PFSK-1 (cell line): ENCODE measurements at regions not wholly inside any gene's neighbourhood (a gene's known extent, or its start where the extent isn't known, plus 50 kb on each side); places are given as distances from the start of the nearest gene placed in this dataset.

Experiments
- POLR2AphosphoS5 ChIP-seq: IDR thresholded peaks from 2 replicates; pipeline ENCODE4 v1.6.1; 2012; ENCODE audit warnings: low read depth, mild to moderate bottlenecking, control low read depth, low read length, moderate library complexity
- SIN3A ChIP-seq: IDR thresholded peaks from 2 replicates; pipeline ENCODE4 v1.6.1; 2012; ENCODE audit warnings: mild to moderate bottlenecking, low read length, moderate library complexity, borderline replicate concordance; ENCODE audit not compliant: insufficient read depth
- TAF1 ChIP-seq: IDR thresholded peaks from 2 replicates; pipeline ENCODE4 v1.6.1; 2012; ENCODE audit warnings: low read length, control low read depth, borderline replicate concordance; ENCODE audit not compliant: insufficient read depth
- TF ChIP-seq, protein P1 (sequence below), 2 experiments: IDR thresholded peaks; 2 replicates each; pipeline versions ENCODE4 v1.6.1 to v1.8.0; 2011 to 2012; ENCODE audit warnings: low read depth in 2 of 2, low read length in 2 of 2, control low read depth in 1 of 2, inconsistent platforms in 1 of 2, mild to moderate bottlenecking in 1 of 2, moderate library complexity in 1 of 2; ENCODE audit not compliant: insufficient read depth in 1 of 2

- TF ChIP-seq, protein P1, sequence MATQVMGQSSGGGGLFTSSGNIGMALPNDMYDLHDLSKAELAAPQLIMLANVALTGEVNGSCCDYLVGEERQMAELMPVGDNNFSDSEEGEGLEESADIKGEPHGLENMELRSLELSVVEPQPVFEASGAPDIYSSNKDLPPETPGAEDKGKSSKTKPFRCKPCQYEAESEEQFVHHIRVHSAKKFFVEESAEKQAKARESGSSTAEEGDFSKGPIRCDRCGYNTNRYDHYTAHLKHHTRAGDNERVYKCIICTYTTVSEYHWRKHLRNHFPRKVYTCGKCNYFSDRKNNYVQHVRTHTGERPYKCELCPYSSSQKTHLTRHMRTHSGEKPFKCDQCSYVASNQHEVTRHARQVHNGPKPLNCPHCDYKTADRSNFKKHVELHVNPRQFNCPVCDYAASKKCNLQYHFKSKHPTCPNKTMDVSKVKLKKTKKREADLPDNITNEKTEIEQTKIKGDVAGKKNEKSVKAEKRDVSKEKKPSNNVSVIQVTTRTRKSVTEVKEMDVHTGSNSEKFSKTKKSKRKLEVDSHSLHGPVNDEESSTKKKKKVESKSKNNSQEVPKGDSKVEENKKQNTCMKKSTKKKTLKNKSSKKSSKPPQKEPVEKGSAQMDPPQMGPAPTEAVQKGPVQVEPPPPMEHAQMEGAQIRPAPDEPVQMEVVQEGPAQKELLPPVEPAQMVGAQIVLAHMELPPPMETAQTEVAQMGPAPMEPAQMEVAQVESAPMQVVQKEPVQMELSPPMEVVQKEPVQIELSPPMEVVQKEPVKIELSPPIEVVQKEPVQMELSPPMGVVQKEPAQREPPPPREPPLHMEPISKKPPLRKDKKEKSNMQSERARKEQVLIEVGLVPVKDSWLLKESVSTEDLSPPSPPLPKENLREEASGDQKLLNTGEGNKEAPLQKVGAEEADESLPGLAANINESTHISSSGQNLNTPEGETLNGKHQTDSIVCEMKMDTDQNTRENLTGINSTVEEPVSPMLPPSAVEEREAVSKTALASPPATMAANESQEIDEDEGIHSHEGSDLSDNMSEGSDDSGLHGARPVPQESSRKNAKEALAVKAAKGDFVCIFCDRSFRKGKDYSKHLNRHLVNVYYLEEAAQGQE (IDR thresholded peaks at IDR 0.05; ENCODE audit: insufficient read depth in 1 of 2, low read depth in 2 of 2, low read length in 2 of 2), result no peak
- TF ChIP-seq POLR2AphosphoS5 (no peak), SIN3A (no peak), TAF1 (no peak)
Measured at GRCh38 chr9:108680946-108681345, 174.8 kb downstream of the ACTL7B start.
